Stimulated activated CD4-positive, alpha-beta T cell treated with anti-CD3 and anti-CD28 coated beads, Interleukin-2, amount 100 ng/mL, for 4 hours (primary cell): ENCODE measurements at regions not wholly inside any gene's neighbourhood (a gene's known extent, or its start where the extent isn't known, plus 50 kb on each side); places are given as distances from the start of the nearest gene placed in this dataset.
"Not testable (repeated sequence)": the region's sequence is repeated elsewhere in the genome, so short reads cannot be mapped to it uniquely, and the experiment has no call there.

Source experiments
- DNase-seq: peaks from one replicate; pipeline ENCODE4 v3.0.0-alpha.2; 2020; ENCODE audit warnings: low read depth

DNA sequence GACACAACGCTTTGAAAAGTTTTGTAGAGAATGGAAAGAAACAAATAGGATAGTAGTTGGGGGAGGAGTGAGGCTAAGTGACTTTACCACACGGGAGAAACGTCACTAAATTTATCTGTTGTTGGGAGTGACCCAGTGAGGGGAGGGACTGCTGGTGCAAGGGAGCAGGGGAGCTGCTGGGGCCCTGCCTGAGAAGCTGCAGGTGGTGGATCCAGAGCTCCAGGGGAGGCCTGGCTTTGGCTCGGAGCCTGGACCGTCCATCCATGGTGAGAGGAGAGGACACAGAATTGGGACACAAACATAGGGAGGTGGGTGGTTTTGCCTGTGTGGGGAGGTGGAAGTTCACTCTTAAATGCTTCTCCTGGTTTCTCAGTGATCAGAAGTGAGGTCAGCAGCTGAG lies 107.6 kb downstream of the GOSR1 start:
- DNase-seq: no peak

DNA sequence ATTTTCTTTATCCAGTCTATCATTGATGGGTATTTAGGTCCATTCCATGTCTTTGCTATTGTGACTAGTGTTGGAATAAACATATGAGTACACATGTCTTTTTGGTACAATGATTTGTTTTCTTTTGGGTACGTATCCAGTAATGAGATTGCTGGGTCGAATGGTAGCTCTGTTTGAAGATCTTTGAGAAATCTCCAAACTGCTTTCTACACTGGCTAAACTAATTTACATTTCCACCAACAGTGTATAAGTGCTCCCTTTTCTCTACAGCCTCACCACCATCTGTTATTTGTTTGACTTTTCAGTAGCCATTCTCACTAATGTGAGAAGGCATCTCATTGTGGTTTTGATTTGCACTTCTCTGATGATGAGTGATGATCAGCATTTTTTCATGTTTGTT lies 103.7 kb downstream of the GOSR1 start:
- no peak for DNase-seq

- DNase-seq: no peak
These were observed 102.6 kb downstream of the GOSR1 start for GRCh38 chr17:30579610-30580315.

DNA sequence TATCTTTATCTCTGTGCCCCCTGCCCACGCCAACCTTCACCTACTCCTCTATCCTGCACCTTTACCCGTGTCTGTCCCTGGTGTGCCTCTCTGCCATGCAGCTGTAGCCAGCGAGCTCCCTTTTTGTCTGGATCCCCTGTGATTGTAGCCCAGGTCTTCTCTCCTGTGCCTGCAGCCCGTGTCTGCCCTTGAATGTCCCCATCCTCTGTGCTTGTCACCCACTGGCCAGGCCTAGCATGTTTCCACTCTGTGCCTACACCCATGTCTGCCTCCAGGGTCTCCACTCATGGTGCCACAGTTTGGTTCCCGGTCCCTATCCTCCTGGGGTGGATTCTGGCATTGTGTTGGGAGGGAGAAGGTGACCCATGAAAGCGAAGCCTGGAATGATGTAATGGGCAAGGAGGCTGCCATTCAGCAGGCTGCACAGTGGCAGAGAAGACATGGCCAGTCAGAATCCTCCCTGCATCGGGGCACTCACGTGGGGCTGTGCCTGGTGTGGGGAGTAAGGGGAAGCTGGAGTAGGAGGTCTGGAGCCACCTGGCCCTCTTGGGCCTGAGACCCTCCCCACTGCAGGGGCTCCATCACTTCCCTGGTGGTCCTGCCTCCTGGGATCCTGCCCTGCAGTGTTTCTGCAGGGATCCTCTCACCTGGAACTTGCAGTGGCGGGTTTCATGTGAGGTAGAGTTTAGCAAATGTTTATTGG lies 101.0 kb downstream of the GOSR1 start:
- DNase-seq: not testable (repeated sequence)
